ENCODE measurements at regions not wholly inside any gene's neighbourhood (a gene's known extent, or its start where the extent isn't known, plus 50 kb on each side); places are given as distances from the start of the nearest gene placed in this dataset.
"Not testable (repeated sequence)": the region's sequence is repeated elsewhere in the genome, so short reads cannot be mapped to it uniquely, and the experiment has no call there.

DNA sequence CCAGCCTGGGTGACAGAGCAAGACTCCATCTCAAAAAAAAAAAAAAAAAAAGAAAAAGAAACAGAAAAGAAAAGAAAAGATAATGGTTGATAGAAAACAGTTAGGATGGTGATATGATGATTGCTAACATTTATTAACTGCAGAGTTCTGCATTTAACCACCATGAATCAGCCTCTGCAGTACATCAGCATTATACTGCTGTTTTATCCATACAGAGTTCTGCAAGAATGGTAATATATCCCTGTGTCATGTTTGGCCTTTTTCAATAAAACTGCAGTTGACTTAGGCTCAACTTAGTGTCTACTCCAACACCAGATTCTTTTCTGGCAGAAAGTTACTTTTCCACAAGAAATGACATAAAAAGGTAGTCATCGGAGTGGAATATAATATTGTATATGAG lies 62.6 kb downstream of the DUSP6 start:
- no peak for DNase-seq

DNA sequence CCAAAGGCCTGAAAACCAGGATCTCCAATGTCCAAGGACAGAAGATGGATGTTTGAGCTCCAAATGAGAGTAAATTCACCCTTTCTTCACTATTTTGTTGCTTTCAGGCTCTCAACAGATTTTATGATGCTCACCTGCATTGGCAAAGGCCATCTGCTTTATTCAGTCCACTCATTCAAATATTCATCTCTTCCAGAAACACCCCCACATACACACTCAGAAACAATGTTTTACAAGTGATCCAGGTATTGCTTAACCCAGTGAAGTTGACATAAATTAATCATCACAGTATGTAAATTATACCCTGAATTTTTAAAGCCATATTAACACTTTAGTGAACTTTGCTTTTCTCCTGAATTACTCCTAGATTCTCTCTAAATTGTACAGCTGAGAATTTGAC lies 63.3 kb downstream of the DUSP6 start:
- no peak for DNase-seq

DNA sequence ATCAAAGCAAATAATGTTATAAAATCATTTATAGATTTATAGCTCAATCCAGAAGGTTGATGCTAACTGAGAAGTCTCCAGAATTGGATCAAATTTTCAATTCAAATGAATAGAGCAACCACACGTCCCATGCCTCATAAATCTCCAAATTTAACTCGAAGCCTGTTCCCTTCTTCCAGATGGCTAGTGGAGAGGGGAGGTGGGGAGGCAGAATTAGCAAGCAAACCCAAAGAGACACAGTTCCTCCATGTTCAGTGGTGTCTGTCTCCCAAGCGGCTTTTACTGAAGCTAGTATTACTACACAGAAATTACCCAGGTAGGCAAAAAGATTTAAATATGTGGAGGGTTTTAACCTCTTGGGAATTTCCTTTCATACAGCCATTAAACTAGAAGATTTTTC lies 65.8 kb downstream of the DUSP6 start:
- DNase-seq: no peak

DNA sequence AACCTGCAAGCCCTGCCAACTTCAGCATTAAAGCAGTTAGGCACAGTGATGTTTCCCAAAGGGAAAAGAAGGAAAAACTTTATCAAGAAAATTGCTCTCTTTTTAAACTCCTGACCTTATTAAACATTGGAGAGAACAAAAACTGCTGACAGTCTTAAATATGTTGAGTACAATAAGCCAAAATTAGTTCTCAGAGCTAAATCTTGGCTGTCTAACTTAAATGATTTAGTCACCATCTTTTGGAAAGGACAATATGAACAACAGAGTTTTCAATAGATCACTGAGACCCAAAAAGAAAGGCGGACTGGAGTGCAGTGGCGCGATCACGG lies 70.8 kb downstream of the DUSP6 start:
- DNase-seq: no peak

DNA sequence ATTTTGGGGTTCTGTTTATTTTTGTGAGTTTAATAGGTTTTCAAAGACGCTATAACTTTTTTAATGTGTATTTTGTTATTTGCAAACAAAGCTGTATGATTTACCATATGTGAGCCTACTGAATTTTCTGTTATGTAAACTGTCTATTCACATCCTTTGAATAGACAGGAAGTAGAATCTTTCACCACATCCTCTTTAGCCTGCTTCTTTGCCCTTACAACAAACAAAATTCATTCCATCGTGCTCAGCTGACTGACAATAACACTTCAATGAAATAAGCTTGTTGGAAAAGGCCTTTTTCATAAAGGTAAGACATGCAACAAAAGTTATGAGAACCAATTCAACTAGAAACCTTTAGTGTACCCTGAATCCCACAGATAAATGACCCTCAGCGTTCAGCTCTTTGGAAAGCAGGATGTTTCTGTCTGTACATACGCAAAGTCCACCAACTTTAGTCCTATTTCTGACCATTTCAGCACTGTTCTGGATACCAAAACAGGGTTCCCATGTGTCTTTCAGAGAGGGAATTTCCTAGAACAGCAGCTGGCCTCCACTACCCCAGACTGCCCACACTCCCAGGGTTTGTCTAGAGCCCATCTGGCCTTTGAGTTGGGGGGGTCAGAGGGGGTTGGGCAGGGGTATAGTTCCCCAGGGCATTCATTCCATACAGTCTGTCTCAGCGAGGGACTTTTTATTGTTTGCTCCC lies 71.3 kb downstream of the DUSP6 start:
- peak; percentile 11 for DNase-seq

DNA sequence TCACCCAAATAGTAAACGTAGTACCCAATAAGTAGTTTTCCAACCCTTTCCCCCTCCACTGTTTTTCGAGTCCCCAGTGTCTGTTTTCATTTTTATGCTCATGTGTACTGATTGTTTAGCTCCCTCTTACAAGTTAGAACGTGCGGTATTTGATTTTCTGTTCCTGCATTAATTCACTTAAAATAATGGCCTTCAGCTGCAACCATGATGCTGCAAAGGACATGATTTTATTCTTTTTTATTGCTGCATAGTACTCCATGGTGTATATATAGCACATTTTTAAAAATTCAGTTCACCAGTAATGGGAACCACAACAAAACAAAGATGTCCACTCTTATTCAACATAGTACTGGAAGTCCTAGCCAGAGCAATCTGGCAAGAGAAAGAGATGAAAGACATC lies 72.8 kb downstream of the DUSP6 start:
- DNase-seq: no peak

DNA sequence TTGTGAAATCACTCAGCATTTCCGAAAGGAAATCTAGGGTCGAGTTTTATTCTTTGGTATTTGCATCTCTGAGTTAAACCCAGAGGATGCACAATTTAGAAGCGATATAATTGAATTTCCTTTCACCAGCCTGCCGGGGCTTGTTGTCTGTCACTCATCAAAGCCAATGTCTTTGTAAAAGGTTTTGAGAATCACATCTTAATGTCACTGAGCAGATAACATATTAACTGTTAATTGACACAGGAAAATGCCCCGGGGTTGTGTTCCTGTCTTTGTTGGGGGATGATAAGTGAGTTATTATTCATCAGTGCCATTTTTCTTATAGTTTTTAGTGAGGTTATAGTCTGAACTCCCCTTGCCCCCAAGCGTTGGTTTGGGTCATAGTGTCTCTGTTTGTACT lies 73.4 kb downstream of the DUSP6 start:
- no peak for DNase-seq

DNA sequence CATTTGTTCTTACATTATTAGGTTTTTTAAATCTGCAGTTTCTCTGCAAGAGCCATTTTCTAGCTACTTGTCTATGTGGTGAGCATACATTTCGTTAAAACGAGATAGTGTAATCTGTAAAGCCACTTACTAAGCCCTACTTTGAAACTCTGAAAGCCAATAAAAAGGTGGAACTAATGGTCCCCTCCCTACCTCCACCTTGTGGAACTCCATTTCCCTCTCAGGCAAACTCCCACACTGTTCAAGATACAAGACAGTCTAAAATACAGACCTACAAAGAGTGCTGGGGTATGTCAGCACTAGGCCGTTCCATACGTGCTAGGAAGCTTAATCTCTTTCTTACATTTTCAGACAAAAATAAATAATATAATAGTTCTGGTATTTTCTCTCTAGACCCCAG lies 74.1 kb downstream of the DUSP6 start:
- DNase-seq: no peak

DNA sequence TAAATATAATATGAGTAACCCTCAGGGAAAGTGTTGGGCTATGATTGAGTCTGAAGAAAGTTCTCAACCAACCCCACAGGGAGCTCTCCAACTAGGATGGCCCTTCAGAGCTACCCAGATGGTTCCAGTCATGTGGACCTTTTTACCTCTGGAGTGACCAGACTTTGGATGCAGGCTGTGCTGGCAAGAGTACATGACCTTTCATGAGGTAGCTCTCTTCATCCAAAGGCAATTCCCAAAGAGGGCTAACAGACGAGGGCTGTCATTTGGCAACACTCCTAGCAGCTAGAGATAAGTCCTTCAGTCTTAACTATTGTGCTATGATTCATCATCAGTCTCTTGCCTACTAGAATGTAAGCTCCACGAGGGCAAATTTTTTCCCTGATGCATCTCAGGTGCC lies 75.4 kb downstream of the DUSP6 start:
- DNase-seq: no peak

DNA sequence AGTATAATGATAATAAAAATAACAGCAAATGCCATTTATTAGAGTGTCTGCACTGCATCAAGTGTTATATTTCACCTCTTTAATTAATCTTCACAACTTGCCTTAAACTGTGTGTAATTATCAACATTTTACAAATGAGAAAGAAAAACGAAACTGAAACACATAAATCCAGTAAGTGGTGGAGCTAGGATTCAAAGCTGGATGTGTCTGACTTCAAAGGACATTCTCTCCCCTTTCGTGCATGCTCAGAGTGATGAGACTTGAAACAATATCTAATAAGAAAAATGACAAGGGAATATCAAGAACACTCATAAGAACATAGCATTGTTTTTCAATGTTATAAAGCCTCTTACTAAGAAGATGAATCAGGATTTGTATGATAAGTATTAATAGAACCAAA lies 78.8 kb downstream of the DUSP6 start:
- no peak for DNase-seq

DNA sequence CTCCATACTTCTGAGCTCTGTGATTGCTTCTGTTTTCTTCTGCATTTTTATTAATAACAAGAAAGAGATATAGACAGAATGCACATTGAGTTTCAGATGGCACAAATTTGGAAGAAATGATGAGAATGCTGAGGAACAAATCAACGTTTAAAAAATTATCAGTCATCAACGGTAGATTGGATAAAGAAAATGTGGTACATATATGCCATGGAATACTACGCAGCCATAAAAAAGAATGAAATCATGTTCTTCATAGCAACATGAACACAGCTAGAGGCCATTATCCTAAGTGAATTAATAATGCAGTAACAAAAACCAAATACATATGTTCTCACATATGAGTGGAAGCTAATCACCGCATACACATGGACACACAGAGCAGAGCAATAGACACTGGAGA lies 81.8 kb downstream of the DUSP6 start:
- DNase-seq: no peak

DNA sequence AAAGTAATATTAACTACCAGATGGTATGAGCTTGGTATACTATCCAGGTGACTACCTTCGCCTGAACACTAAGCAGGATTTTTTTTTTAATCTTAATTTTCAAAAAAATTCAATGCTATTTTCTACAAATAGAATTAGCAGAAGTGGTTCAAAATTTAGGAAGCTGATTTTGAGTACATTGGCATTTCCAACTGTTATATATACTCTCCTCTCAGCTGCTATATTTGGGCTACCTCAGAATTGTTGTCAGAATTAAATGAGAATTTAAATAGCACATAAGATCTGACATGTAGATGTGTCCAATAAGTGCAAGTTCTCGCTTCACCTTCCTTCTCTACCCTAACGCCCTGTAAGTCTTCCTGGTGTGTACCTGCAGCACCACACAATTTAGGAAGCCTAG lies 83.1 kb downstream of the DUSP6 start:
- no peak for DNase-seq

DNA sequence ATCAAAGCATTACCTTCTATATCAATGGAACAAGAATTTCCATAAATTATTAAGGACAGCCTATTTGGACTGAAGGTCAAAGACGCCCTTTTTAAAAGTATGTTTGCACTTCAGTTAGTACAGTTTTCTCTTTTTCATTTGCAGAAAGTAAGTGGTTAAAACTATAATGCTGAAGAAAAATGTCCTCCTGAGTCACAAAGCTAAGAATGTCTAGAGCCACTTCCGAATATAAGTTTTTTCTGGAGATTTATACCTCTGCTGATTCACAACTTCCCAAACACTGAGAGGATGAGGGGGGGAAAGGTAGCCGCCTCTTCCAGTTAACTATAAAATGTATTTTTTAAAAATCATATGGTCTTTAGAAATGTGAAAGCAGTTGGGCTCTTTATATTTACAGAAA lies 84.9 kb downstream of the DUSP6 start:
- DNase-seq: no peak

DNA sequence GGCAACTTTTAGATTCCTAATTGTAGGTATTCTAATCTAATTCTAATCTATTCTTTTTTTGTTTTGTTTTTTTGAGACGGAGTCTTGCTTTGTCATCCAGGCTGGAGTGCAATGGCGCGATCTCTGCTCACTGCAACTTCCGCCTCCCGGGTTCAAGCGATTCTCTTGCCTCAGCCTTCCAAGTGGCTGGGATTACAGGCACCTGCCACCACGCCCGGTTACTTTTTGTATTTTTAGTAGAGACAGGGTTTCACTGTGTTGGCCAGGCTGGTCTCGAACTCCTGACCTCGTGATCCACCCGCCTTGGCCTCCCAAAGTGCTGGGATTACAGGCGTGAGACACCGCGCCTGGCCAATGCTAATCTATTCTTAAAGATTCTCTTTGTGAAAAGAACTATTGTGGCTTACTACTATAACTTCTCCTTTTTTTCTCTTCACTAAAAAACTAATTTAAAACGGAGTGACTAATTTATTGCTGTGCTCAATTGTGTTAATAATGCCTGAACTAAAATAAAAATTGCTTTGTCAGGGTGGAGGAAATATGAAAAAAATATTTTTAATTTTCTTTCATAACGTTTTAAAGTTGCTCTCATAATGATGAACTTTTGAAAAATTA lies 85.6 kb downstream of the DUSP6 start:
- DNase-seq: not testable (repeated sequence)

DNA sequence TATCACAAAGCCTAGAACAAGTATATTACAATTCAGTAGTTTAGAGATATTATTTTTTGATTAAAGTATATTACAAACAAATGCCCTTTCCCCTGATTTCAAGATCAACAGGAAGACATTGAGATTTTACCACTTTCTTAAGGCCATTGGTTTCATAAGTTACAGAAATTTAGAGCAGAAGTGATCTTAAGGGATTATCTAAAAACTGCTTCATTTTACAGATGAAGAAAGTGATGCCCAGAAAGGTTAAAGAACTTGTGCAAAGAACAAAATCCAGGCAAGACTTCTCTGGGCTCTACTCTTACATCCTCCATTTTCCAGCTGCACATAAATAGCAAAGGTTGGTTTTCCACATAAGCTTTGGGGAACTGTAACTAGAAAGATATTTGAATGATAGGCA lies 87.5 kb downstream of the DUSP6 start:
- DNase-seq: no peak

DNA sequence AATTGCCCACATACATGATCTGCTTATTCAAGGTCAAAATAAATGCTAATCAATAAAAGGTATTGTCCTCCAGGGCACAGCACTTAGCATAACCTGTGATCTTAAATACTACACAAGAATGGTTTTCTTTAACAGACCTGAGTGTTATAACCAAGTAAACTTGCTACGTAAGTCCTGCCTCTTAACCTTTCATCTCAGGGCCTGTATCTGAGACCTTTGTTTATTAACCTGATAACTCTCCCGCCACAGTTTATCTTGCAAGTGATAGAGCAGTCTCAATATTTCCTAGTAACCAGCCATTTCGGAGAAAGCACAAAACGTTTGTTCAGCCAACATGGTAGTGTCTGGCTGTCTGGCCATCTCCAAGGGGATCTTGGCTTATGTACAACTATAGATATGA lies 88.4 kb downstream of the DUSP6 start:
- no peak for DNase-seq

DNA sequence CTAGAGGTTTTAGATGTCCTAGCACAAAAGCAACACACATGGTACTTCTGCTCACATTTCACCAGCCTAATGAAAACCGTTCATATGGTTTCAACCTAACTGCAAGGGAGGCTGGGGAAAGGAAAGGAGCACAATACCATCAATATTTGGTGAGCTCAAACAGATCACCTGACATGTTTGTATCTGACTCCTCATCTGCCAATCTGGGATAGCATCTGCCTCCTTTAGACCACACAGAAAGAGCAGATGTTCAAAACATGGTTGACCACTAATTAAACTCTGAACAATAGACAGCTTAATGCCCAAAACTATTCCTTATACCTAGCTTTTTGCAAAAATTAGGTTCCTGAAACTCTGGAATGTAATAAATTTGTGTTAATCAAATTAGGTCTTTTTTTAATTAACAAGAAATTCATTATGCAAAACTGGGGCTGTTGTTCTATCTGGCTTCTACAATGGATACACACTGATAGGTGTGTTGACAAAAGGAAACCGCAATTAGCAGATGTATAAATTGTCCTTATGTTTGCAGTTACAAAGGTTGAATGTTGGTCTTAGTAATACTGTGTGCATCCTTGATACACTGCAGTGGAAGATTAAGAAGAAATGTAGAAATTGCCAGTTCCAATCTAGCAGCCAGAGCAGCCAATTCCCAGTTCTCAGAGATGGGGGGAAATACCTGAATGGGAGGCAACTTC lies 89.3 kb downstream of the DUSP6 start:
- DNase-seq: no peak

DNA sequence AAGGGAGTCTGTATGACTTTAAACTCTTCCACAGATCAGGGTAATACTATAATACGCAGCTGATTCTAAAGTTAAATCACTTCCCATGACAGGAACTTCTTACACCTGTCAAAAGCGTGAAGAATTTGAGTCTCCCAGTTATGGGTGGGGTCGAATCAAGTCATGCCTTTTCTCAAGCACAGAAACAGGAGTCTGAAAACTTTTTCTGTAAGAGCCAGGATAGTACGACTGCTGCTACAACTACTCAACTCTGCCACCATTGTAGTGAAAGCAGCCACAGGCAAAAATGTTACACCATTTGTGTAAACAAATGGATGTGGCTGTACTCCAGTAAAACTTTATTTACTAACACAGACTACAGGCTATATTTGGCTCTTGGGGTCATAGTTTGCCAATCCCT lies 90.3 kb downstream of the DUSP6 start:
- DNase-seq: no peak

DNA sequence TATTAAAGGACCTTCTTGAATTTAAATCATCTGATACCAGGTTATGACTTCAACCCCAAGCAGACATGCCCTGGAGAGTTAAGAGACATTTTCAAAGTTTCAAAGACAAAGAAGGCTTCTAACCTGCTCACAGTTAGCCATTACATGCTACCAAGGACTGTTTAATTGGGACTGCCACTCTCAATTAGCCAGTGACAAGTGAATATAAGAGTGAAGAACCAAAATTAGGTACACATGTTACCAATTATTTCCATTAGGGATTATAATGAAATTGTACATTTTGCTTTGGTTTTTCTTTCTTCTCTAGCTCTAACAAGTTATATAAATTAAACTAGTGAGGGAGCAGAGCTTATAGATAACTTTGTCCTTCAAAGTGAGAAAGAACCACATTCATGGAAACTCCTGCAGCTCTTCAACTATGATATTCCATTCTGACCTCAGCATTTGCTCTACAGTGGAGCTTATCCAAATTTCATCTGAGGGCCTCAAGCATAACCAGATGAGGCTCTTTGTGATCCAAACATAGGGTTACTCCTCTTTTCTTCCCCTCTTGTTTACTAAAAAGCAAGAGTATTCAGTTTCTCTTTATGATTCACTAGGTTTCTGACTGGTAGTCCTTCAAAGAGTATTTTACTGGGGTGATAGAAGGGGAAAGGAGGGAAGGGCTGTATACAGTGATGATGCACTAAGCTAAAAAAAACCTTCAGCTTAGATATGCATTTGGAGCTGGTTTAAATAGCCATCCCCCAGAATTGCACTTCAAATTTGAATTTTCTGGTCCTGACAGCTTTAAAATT lies 91.3 kb downstream of the DUSP6 start:
- no peak for DNase-seq

DNA sequence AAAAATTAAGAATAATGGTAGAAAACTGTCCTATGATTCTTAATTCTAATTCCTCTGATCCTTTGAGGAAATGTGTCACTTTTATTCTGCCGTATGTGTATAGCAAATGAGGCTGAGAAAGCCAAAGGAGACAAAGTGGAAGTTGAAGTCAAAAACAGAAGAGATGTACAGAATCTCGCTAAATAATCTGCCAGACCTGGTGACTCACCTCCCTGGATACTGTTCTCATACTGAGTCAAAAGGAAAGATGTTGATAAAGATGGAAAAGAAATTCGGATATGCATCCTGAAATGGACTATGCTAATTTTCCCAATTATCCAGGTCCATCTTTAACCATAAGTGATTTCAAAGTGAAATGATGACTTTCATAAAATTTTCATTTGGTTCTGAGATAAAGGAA lies 92.5 kb downstream of the DUSP6 start:
- no peak for DNase-seq

DNA sequence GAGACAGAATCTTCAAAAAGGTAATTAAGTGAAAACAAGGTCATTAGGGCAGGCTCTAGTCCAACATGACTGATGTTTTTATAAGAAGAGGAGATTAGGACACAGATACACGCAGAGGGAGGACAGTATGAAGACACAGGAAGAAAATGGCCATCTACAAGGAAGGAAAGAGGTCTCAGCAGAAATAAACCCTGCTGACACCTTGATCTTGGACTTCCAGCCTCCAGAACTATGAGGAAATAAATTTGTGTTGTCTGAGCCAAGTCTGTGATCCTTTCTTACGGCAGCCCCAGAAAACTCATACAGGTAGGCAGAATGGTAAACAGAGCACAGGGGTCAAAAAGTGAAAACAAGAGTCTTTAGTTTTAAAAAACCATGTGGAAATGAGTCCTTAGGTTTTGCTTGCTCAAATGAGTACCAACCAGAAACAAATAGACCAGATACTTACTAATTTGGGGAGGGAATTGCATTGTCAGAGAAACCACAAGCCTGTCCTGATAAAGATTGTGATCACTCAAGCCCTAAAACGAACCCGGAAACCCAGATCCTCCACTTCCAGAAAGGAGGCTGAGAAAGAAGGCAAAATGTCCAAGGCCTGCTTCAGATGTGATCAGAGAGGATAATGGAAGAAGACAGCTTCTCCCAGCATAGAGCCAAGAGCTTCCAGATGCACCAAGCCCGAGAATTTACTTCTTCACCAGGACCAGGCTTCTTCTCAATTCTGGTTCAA lies 93.9 kb downstream of the DUSP6 start:
- DNase-seq: no peak

DNA sequence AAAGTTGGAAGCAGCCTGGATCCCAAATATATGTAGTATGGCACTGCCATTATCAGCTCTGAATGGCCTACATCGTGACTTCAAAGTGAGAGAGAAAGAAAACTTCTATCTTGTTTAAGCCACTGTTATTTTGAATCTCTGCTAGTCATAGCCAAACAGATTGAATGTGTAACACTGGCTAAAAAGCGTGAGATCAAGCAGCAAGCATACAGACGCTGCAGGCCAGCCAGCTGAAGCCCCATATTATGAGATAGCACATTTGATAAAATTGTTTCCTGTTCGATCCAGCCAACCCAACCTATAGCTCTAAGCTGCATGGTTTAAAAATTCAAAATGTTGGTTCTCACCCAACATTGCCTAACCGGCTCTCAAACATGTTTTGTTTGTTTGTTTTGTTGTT lies 95.0 kb downstream of the DUSP6 start:
- no peak for DNase-seq

DNA sequence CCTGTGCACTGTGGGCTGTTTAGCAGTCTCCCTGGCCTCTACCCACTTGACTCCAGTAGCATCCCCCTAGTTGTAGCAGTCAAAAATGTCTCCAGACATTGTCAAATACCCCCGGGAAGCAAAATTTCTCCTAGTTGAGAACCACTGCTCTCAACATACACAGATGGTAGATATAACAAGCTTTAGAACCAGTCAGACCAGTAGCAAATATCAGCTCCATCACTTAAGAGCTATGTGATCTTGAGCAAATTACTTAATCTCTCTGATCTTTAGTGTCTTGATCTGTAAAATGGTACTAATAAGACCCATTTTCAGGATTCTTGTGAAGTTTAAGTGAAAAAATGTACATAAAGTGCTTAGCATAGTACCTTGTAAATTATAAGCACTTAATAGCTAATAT lies 96.2 kb downstream of the DUSP6 start:
- no peak for DNase-seq
